GM10266 (cell line): ENCODE measurements at regions not wholly inside any gene's neighbourhood (a gene's known extent, or its start where the extent isn't known, plus 50 kb on each side); places are given as distances from the start of the nearest gene placed in this dataset.

Experiments
- DNase-seq: peaks from one replicate; pipeline ENCODE4 v3.0.0; 2012; ENCODE audit errors: extremely low spot score
- CTCF ChIP-seq: IDR thresholded peaks from 2 replicates; pipeline ENCODE4 v1.5.1; 2012; ENCODE audit warnings: mild to moderate bottlenecking, low read depth; ENCODE audit not compliant: control insufficient read depth, insufficient read depth; ENCODE audit errors: missing control alignments

DNA sequence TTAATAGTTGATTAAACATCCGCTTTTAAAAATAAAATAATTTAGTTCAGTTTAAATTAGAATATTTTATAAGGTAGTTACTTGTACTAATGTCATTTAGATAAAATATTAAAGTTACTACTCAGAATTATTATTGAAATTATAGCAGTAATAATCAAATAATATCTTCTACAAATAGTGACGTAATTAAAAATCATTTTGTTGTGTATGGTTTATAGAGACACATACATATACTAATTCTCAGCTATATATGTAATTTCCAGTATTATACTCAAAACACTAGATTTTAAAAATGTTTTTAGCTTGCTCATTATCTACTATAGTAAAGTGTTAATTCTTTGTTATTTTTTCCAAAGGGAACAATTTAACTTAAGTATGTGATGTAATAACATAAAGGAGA, 435.2 kb upstream of the MANEA start:
- no peak for TF ChIP-seq CTCF
- no peak for DNase-seq

DNA sequence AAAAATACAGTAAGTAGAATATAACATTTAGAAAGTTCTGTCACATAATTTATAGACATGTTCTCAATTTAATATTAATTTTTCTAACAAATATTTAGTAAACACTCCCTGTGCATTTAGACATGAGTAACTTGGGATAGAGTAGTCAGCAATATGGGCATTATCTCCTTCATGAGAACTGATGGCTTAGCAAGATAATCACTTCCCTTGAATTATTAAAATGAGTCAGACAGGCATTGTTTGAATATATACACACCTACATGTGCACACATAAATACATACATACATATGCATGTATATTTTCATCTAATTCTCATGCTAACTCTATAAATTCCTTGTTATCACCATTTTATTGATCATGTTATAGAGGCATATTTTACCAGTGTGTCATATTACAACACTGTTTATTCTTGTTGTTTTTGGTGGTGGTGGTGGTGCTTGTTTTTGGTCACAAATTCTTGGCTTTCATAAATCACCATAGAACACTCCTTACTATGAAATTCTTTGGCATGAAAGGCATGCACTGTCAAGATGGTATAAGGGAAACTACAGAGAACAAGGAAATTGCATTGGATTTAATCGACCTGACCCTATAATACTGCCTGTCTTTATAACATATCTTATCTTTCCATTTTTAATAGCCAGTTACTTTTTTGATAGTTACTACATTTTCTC, 434.5 kb upstream of the MANEA start:
- DNase-seq, result no peak
- TF ChIP-seq CTCF, result no peak

GRCh38 chr6:95143408-95144180, 433.7 kb upstream of the MANEA start:
- DNase-seq, result no peak
- no peak for TF ChIP-seq CTCF

DNA sequence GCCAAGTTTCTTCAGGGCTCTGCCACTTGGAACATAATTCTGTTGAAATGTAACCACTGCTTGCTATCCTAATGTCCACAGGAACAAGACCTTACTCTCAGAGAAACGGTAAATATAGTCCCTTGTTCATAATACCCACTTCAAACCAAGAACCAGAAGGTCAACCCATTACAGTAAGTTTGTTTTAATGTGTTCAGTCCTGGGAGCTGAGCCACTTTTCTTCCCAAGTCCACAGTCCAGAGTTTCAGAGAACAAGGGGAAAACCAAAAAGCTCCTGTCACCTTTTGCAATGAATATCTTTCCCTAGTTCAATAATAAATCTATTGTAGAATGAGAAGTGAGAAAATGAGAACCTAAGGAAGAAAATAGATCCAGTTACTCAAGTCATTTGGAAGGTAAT, 431.9 kb upstream of the MANEA start:
- no peak for DNase-seq
- TF ChIP-seq CTCF, result no peak

GRCh38 chr6:95159557-95159956, 417.8 kb upstream of the MANEA start:
- no peak for TF ChIP-seq CTCF
- DNase-seq, result no peak

- TF ChIP-seq CTCF, result no peak
- no peak for DNase-seq
These were observed 407.6 kb upstream of the MANEA start for GRCh38 chr6:95169775-95170174.
